Calu3 (cell line): ENCODE measurements at regions not wholly inside any gene's neighbourhood (a gene's known extent, or its start where the extent isn't known, plus 50 kb on each side); places are given as distances from the start of the nearest gene placed in this dataset.

Source experiments
- BruUV-seq: library from RNA; stranded (reverse); fragments of 400-500 nt; replicated peaks from 2 replicates; lab custom pipeline; 2021; lab: Mats Ljungman, UMichigan
- CTCF ChIA-PET: fragments of 300-600 bp; sonication (Branson Sonifier 250); formaldehyde crosslinking; loops from one replicate; lab custom pipeline; 2022; ENCODE audit warnings: antibody characterized with exemption; lab: Charles Lee
- DNase-seq: peaks from one replicate; pipeline ENCODE4 v3.0.0; 2022
- H3K27ac Mint-ChIP-seq: one replicate; pipeline ENCODE4 v1.8.0; 2022; ENCODE audit warnings: mixed read lengths; ENCODE audit not compliant: unreplicated experiment
- H3K27me3 Mint-ChIP-seq: one replicate; pipeline ENCODE4 v1.8.0; 2022; ENCODE audit warnings: mixed read lengths; ENCODE audit not compliant: unreplicated experiment
- H3K36me3 Mint-ChIP-seq: one replicate; pipeline ENCODE4 v1.8.0; 2022; ENCODE audit warnings: mild to moderate bottlenecking, moderate library complexity, mixed read lengths; ENCODE audit not compliant: insufficient read depth, unreplicated experiment
- H3K4me1 Mint-ChIP-seq: one replicate; pipeline ENCODE4 v1.8.0; 2022; ENCODE audit warnings: mild to moderate bottlenecking, low read depth, mixed read lengths; ENCODE audit not compliant: unreplicated experiment
- H3K4me3 Mint-ChIP-seq: one replicate; pipeline ENCODE4 v1.8.0; 2022; ENCODE audit warnings: mild to moderate bottlenecking, low read depth, moderate library complexity, mixed read lengths; ENCODE audit not compliant: unreplicated experiment
- H3K9me3 Mint-ChIP-seq: one replicate; pipeline ENCODE4 v1.8.0; 2022; ENCODE audit warnings: low read depth, mixed read lengths; ENCODE audit not compliant: unreplicated experiment
- CTCF ChIP-seq: fragments of 200-600 bp; IDR thresholded peaks from one replicate; pipeline ENCODE4 v1.8.0; 2022; ENCODE audit warnings: antibody characterized with exemption; ENCODE audit not compliant: unreplicated experiment
- intact Hi-C: fragments of 100-400 bp; cut with micrococcal nuclease; formaldehyde crosslinking; loops from one replicate; pipeline ENCODE4 v1.10.0; 2022; ENCODE audit not compliant: unreplicated experiment

- TF ChIP-seq CTCF, result no peak
- Mint-ChIP-seq H3K27ac (no peak overlapping the region), H3K4me3 (no peak overlapping the region), H3K4me1 (no peaks in the 10 kb centered on the region), H3K9me3 (peaks cover 9% of the 10 kb centered on the region), H3K36me3 (no peaks in the 10 kb centered on the region), H3K27me3 (no peaks in the 10 kb centered on the region)
- CTCF ChIA-PET, result no interaction called here
- DNase-seq, result no peak
- no TSS peak for BruUV-seq
- intact Hi-C loops, result no loop called here
Measured at GRCh38 chr20:60469829-60470228, 511.6 kb downstream of the CDH26 start.

- no peak overlapping the region for H3K4me3 Mint-ChIP-seq
- intact Hi-C loops, result no loop called here
- no peak for TF ChIP-seq CTCF
- no peaks in the 10 kb centered on the region for H3K36me3 Mint-ChIP-seq
- CTCF ChIA-PET, result no interaction called here
- no peaks in the 10 kb centered on the region for H3K4me1 Mint-ChIP-seq
- peaks cover 9% of the 10 kb centered on the region for H3K9me3 Mint-ChIP-seq
- BruUV-seq, result no TSS peak
- DNase-seq, result no peak
- H3K27me3 Mint-ChIP-seq, result no peaks in the 10 kb centered on the region
- no peak overlapping the region for H3K27ac Mint-ChIP-seq
Measured at GRCh38 chr20:60470366-60470765, 512.1 kb downstream of the CDH26 start.

GRCh38 chr20:60473211-60473610 is 515.0 kb downstream of the CDH26 start:
- H3K9me3 Mint-ChIP-seq, result peaks cover 13% of the 10 kb centered on the region
- no peak for TF ChIP-seq CTCF
- no peak overlapping the region for H3K4me3 Mint-ChIP-seq
- no peaks in the 10 kb centered on the region for H3K36me3 Mint-ChIP-seq
- no peak for DNase-seq
- CTCF ChIA-PET, result no interaction called here
- intact Hi-C loops, result no loop called here
- H3K4me1 Mint-ChIP-seq, result no peaks in the 10 kb centered on the region
- no peak overlapping the region for H3K27ac Mint-ChIP-seq
- no peaks in the 10 kb centered on the region for H3K27me3 Mint-ChIP-seq
- BruUV-seq, result no TSS peak

GRCh38 chr20:60474385-60474910 is 516.2 kb downstream of the CDH26 start:
- peaks cover 8% of the 10 kb centered on the region for H3K9me3 Mint-ChIP-seq
- H3K36me3 Mint-ChIP-seq, result no peaks in the 10 kb centered on the region
- intact Hi-C loops, result no loop called here
- DNase-seq, result no peak
- H3K4me3 Mint-ChIP-seq, result no peak overlapping the region
- CTCF ChIA-PET, result interaction anchor here (0.5 kb wide), 1 partner anchor 18 kb away, joined by 5 read pairs; no protein-coding TSS in a partner anchor
- BruUV-seq, result no TSS peak
- no peaks in the 10 kb centered on the region for H3K4me1 Mint-ChIP-seq
- no peak overlapping the region for H3K27ac Mint-ChIP-seq
- TF ChIP-seq CTCF, result no peak
- no peaks in the 10 kb centered on the region for H3K27me3 Mint-ChIP-seq
